Heart left ventricle (tissue), 16 donors: ENCODE measurements at regions not wholly inside any gene's neighbourhood (a gene's known extent, or its start where the extent isn't known, plus 50 kb on each side); places are given as distances from the start of the nearest gene placed in this dataset.
A peak's percentile ranks its signal among the peaks of the same experiment; 100 is the strongest.

Experiments
- ATAC-seq, 4 donors: fragments of 200-7000 bp; cut with Tn5 transposase; one replicate each; pipeline ENCODE4 v1.9.1; 2020 to 2022; ENCODE audit warnings: moderate library complexity in 4 of 4, mild to moderate bottlenecking in 3 of 4, moderate number of reproducible peaks in 1 of 4
- DNase-seq, 5 donors: peaks; one replicate each; pipeline ENCODE4 v3.0.0-alpha.2; 2020
- H3K27ac ChIP-seq, 12 donors: fragments of 200-600 bp; sonication (generic) in 4 of 12; one replicate each; pipeline versions ENCODE4 v1.5.0 to v1.8.0; 2016 to 2022; ENCODE audit warnings: mild to moderate bottlenecking in 2 of 12
- H3K27me3 ChIP-seq, 9 donors: fragments of 200-600 bp; sonication (generic) in 2 of 9; one replicate each; pipeline versions ENCODE4 v1.5.1 to v1.8.0; 2016 to 2022; ENCODE audit warnings: mild to moderate bottlenecking in 3 of 9
- H3K36me3 ChIP-seq, 9 donors: fragments of 200-600 bp; sonication (generic) in 2 of 9; one replicate each; pipeline versions ENCODE4 v1.5.0 to v1.8.0; 2018 to 2022; ENCODE audit warnings: mild to moderate bottlenecking in 2 of 9
- H3K4me1 ChIP-seq, 12 donors: fragments of 200-600 bp; sonication (generic) in 4 of 12; one replicate each; pipeline versions ENCODE4 v1.5.0 to v1.8.0; 2016 to 2022; ENCODE audit warnings: mild to moderate bottlenecking in 3 of 12
- H3K4me3 ChIP-seq, 12 donors: fragments of 200-600 bp; sonication (generic) in 4 of 12; one replicate each; pipeline versions ENCODE4 v1.5.0 to v1.8.0; 2017 to 2022; ENCODE audit warnings: mild to moderate bottlenecking in 9 of 12, moderate library complexity in 4 of 12
- H3K9me3 ChIP-seq, 12 donors: fragments of 200-600 bp; sonication (generic) in 4 of 12; one replicate each; pipeline versions ENCODE4 v1.5.0 to v1.8.0; 2016 to 2022; ENCODE audit warnings: mild to moderate bottlenecking in 1 of 12
- POLR2A ChIP-seq, 2 donors: fragments of 450-650 bp; IDR thresholded peaks; one replicate each; pipeline ENCODE4 v1.6.1; 2017; ENCODE audit warnings: antibody characterized with exemption in 2 of 2, mild to moderate bottlenecking in 2 of 2, moderate library complexity in 2 of 2
- WGBS, 4 donors: extraction: QIAGEN DNeasy Blood & Tissue Kit in 2 of 4; methylation state at CpG; one replicate each; pipeline versions ENCODE4 v1.1.5 to v1.1.7; 2013 to 2018; 5-methylcytosine and 5-hydroxymethylcytosine counted together
- intact Hi-C, 10 donors: fragments of 100-400 bp; cut with DNase I; formaldehyde crosslinking; loops; one replicate each; pipeline versions ENCODE4 v1.11.1 to v1.14.2; 2022
- TF ChIP-seq, protein P1 (sequence below), 12 donors: fragments of 200-600 bp; sonication (generic) in 4 of 12; IDR thresholded peaks; one replicate each; pipeline versions ENCODE4 v1.5.0 to v1.8.0; 2018 to 2022; ENCODE audit warnings: antibody characterized with exemption in 12 of 12, mild to moderate bottlenecking in 5 of 12
- donor health status: ischemic (EF 13 %, LVEDD 7.1; RV severe dilation, severe dysfunction).
- donor health status: healthy with polysubstance abuse.
- donor health status: DM: no; HTN: yes; CAD: no.
- donor health status: DM: no; HTN: no; CAD: no.
- donor health status: ischemic (EF 25% LVEDD 6.9; RV normal size, moderate dysfunction).
- donor health status: ischemic (EF 25% LVEDD 5.7; RV mildly dilated, moderate dysfunction).
- donor health status: healthy.
- donor health status: DM: yes; HTN: yes; CAD: no.
- donor health status: ischemic (EF 35%, LVEDD 5.7; RV mildly dilated, moderate dysfunction).
- donor health status: nonischemic (EF 11% LVEDD 7.7; RV severe dilation, severe dysfunction).
- donor health status: DM: yes; HTN: yes; CAD: no.
- donor health status: PGD.
- donor health status: ischemic (EF 29% LVEDD 5.4; RV normal size, mild dysfunction).
- donor health status: nonischemic (EF 23%, LVEDD 6.1; RV moderate dilation, normal function).

DNA sequence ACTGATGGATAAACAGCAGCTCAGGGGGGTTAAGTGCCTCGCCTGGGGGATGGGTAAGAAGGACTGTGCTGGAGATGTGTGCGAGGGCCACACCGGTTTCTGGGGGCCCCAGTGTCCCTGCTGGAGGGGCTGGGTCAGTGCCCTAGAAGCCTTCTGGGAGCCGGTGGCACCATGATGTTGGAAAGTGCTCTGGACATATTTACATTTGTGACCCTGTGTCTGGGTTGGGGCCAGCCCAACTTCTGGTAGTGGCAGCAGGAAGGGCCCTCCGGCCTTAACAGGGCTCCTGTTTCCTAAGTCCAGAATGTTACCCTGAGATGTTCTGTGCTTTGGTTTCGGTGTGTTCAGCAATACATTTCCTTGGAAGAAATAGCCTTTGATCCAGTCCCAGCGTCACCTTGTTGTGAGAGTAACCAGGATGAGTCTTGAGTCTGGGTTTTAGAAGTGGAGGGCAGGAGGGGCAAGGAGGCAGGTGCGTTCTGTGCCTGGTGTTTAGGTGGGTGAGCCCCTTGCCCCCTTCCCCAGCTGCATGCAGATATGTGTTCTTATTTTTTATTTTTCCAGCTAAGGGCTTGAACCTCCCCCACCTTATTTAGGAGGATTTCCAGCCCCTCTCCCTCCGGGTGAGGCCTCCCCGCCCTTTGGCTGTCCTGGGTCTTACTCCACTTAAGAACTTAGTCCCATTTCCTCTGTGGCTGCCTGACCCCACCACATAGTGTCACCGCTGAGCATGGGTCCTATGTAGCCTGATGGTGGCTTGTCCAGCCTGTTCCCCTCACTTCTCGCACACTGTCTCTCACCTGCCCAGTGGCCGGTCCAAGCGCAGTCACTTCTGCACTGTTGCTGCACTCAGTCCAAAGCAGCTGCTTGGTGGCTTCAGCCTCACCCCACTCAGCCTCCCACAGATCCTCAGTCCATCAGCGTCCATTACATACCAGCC is 132.7 kb upstream of the HS6ST1 start:
- Histone ChIP-seq H3K9me3 (no peaks in the 10 kb centered on the region), H3K4me3 (no peak overlapping the region), H3K36me3 (no peaks in the 10 kb centered on the region), H3K27ac (no peak overlapping the region), H3K4me1 (peaks cover 0 to 9% (median 0%) of the 10 kb centered on the region in 12 donors), H3K27me3 (no peaks in the 10 kb centered on the region)
- ATAC-seq (no peak), DNase-seq (peak in 1 of 5 donors; percentile 10)
- TF ChIP-seq POLR2A (IDR thresholded peaks at IDR 0.05) = no peak
- TF ChIP-seq, protein P1, sequence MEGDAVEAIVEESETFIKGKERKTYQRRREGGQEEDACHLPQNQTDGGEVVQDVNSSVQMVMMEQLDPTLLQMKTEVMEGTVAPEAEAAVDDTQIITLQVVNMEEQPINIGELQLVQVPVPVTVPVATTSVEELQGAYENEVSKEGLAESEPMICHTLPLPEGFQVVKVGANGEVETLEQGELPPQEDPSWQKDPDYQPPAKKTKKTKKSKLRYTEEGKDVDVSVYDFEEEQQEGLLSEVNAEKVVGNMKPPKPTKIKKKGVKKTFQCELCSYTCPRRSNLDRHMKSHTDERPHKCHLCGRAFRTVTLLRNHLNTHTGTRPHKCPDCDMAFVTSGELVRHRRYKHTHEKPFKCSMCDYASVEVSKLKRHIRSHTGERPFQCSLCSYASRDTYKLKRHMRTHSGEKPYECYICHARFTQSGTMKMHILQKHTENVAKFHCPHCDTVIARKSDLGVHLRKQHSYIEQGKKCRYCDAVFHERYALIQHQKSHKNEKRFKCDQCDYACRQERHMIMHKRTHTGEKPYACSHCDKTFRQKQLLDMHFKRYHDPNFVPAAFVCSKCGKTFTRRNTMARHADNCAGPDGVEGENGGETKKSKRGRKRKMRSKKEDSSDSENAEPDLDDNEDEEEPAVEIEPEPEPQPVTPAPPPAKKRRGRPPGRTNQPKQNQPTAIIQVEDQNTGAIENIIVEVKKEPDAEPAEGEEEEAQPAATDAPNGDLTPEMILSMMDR (IDR thresholded peaks at IDR 0.05) = no peak
- 91 to 96% (median 93%) methylated on average over 15 of the region's 15 CpGs for WGBS, 4 donors
- intact Hi-C loops = no loop called here

DNA sequence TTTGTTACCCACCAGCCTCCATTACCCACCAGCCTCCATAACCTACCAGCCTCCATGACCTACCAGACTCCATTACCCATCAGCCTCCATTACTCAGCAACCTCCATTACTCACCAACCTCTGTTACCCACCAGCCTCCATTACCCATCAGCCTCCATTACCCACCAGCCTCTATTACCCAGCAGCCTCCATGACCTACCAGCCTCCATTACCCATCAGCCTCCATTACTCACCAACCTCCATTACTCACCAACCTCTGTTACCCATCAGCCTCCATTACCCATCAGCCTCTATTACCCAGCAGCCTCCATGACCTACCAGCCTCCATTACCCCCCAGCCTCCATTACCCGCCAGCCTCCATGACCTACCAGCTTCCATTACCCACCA is 133.3 kb upstream of the HS6ST1 start:
- TF ChIP-seq POLR2A (IDR thresholded peaks at IDR 0.05) = no peak
- TF ChIP-seq, protein P1 (IDR thresholded peaks at IDR 0.05) = no peak
- no peak for ATAC-seq

DNA sequence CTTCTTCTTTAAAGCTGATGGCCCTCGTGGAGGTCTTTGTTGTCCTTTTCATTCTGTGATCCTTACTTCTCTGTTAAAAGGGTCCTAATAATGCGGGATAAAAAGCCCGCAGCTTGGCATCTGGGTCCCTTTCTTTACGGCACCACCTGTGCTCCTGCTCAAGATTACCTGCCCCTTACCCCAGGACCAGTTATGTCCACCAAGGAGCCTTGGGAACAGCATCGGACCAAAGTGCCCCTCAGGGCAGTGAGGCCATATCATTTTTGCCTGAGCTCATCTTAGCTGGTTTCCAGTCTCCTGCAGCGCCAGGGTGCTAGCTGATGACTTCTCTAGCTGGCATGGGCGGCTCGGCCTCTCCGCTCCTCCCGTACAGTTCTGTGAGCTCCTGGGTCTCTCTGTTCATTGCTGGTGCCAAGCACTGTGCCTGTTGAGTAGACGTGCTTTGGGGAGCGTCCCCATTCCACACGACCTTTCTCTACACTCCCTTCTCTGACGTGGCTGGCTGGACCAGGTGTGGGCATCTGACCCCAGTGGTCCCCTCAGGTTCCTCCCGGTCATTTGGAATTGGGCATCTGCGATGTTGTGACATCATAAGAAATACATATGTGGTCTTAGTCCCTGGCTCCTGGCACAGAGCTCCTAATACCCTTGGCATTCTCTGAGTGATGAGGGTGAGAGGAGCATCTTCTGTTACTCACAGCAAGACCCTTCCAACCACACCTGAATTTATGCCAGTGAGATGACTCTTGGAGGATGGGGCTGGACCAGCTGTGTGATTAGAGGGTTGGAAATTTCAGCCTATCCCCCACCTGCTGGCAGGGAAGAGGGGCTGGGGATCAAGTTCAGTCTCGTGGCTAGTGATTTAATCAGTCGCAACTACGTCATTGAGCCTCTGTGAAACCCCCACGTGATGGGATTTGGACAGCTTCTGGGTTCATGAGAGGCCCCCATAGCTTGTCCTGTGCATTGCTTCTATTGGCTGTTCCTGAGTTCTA is 134.2 kb upstream of the HS6ST1 start:
- WGBS, 4 donors = 90 to 93% (median 91%) methylated on average over 20 of the region's 20 CpGs
- no peak overlapping the region for H3K27ac ChIP-seq
- intact Hi-C loops = no loop called here
- no peaks in the 10 kb centered on the region for H3K9me3 ChIP-seq
- peak in 1 of 5 donors; percentile 3 for DNase-seq
- H3K4me3 ChIP-seq = no peak overlapping the region
- H3K27me3 ChIP-seq = no peaks in the 10 kb centered on the region
- no peak for ATAC-seq
- no peak for TF ChIP-seq POLR2A (IDR thresholded peaks at IDR 0.05)
- TF ChIP-seq, protein P1 (IDR thresholded peaks at IDR 0.05) = no peak
- H3K36me3 ChIP-seq = no peaks in the 10 kb centered on the region
- no peaks in the 10 kb centered on the region for H3K4me1 ChIP-seq

More for the DNA sequence above, 133.3 kb upstream of the HS6ST1 start:
- H3K4me1 ChIP-seq = peaks cover 0 to 2% (median 0%) of the 10 kb centered on the region in 12 donors
- WGBS, 4 donors = 96 to 100% (median 98%) methylated on average over 1 of the region's 1 CpG
- no peaks in the 10 kb centered on the region for H3K36me3 ChIP-seq
- no peak overlapping the region for H3K4me3 ChIP-seq
- H3K27ac ChIP-seq = no peak overlapping the region
- no peaks in the 10 kb centered on the region for H3K9me3 ChIP-seq
- H3K27me3 ChIP-seq = no peaks in the 10 kb centered on the region
- no peak for DNase-seq
- intact Hi-C loops = no loop called here
